Nephron (organoid): ENCODE measurements at regions not wholly inside any gene's neighbourhood (a gene's known extent, or its start where the extent isn't known, plus 50 kb on each side); places are given as distances from the start of the nearest gene placed in this dataset.

ENCODE experiments used
- H3K27ac Mint-ChIP-seq, 3 experiments: 2 replicates each; pipeline ENCODE4 v1.8.0; 2020; ENCODE audit warnings: mixed read lengths in 3 of 3, mild to moderate bottlenecking in 2 of 3, moderate library complexity in 1 of 3
- H3K27me3 Mint-ChIP-seq: 2 replicates; pipeline ENCODE4 v1.8.0; 2021; ENCODE audit warnings: low read depth, mild to moderate bottlenecking, moderate library complexity, mixed read lengths
- H3K36me3 Mint-ChIP-seq: 2 replicates; pipeline ENCODE4 v1.8.0; 2020; ENCODE audit warnings: low read depth, mixed read lengths
- H3K4me1 Mint-ChIP-seq: 2 replicates; pipeline ENCODE4 v1.8.0; 2020; ENCODE audit warnings: mixed read lengths
- H3K4me3 Mint-ChIP-seq, 3 experiments: 2 replicates each; pipeline ENCODE4 v1.8.0; 2020; ENCODE audit warnings: mild to moderate bottlenecking in 3 of 3, mixed read lengths in 3 of 3, moderate library complexity in 2 of 3
- H3K9me3 Mint-ChIP-seq: 2 replicates; pipeline ENCODE4 v1.8.0; 2020; ENCODE audit warnings: mixed read lengths
- CTCF ChIP-seq, 3 experiments: fragments of 200-600 bp; sonication (generic); IDR thresholded peaks; one replicate each; pipeline ENCODE4 v1.5.0; 2021; ENCODE audit warnings: antibody characterized with exemption in 3 of 3; ENCODE audit not compliant: unreplicated experiment in 3 of 3

- Mint-ChIP-seq H3K9me3 (no peaks in the 10 kb centered on the region), H3K4me3 (peak overlapping the region in 2 of 3 experiments; percentile 48 to 57), H3K27ac (peak overlapping the region; percentile 91 to 98 (median 98)), H3K27me3 (no peaks in the 10 kb centered on the region), H3K36me3 (no peaks in the 10 kb centered on the region), H3K4me1 (peaks cover 94% of the 10 kb centered on the region)
- no peak for TF ChIP-seq CTCF (IDR thresholded peaks at IDR 0.05; ENCODE audit: unreplicated experiment in 3 of 3)
These were observed 298.6 kb downstream of the SEC14L1 start for GRCh38 chr17:77439189-77440018.

- peak overlapping the region; percentile 71 to 98 (median 85) for H3K27ac Mint-ChIP-seq
- peak overlapping the region in 2 of 3 experiments; percentile 20 to 38 for H3K4me3 Mint-ChIP-seq
- H3K27me3 Mint-ChIP-seq, result no peaks in the 10 kb centered on the region
- TF ChIP-seq CTCF (IDR thresholded peaks at IDR 0.05; ENCODE audit: unreplicated experiment in 3 of 3), result no peak
- H3K9me3 Mint-ChIP-seq, result no peaks in the 10 kb centered on the region
- H3K4me1 Mint-ChIP-seq, result peaks cover 94% of the 10 kb centered on the region
- H3K36me3 Mint-ChIP-seq, result peaks cover 8% of the 10 kb centered on the region
These were observed 299.8 kb downstream of the SEC14L1 start for GRCh38 chr17:77440560-77440981.

GRCh38 chr17:77441130-77441920, 300.6 kb downstream of the SEC14L1 start:
- Mint-ChIP-seq H3K4me3 (no peak overlapping the region), H3K4me1 (peaks cover 91% of the 10 kb centered on the region), H3K27me3 (no peaks in the 10 kb centered on the region), H3K27ac (peak overlapping the region; percentile 25 to 98 (median 85)), H3K9me3 (no peaks in the 10 kb centered on the region), H3K36me3 (peaks cover 8% of the 10 kb centered on the region)
- no peak for TF ChIP-seq CTCF (IDR thresholded peaks at IDR 0.05; ENCODE audit: unreplicated experiment in 3 of 3)

- no peak for TF ChIP-seq CTCF (IDR thresholded peaks at IDR 0.05; ENCODE audit: unreplicated experiment in 3 of 3)
- H3K4me3 Mint-ChIP-seq, result no peak overlapping the region
- peaks cover 8% of the 10 kb centered on the region for H3K36me3 Mint-ChIP-seq
- peak overlapping the region; percentile 25 to 98 (median 85) for H3K27ac Mint-ChIP-seq
- H3K9me3 Mint-ChIP-seq, result no peaks in the 10 kb centered on the region
- no peaks in the 10 kb centered on the region for H3K27me3 Mint-ChIP-seq
- peaks cover 91% of the 10 kb centered on the region for H3K4me1 Mint-ChIP-seq
These were observed 301.2 kb downstream of the SEC14L1 start for GRCh38 chr17:77441940-77442339.

- Mint-ChIP-seq H3K4me1 (peaks cover 86% of the 10 kb centered on the region), H3K4me3 (peak overlapping the region in 1 of 3 experiments; percentile 2), H3K9me3 (no peaks in the 10 kb centered on the region), H3K27ac (peak overlapping the region; percentile 89 to 96 (median 94)), H3K36me3 (peaks cover 13% of the 10 kb centered on the region), H3K27me3 (no peaks in the 10 kb centered on the region)
- TF ChIP-seq CTCF (IDR thresholded peaks at IDR 0.05; ENCODE audit: unreplicated experiment in 3 of 3), result no peak
These were observed 302.4 kb downstream of the SEC14L1 start for GRCh38 chr17:77442976-77443747.
